ENCODE measurements at regions not wholly inside any gene's neighbourhood (a gene's known extent, or its start where the extent isn't known, plus 50 kb on each side); places are given as distances from the start of the nearest gene placed in this dataset.

- DNase-seq: no peak
Observed at GRCh38 chr15:35663956-35664355, 118.0 kb upstream of the DPH6 start.

- DNase-seq: no peak
Observed at GRCh38 chr15:35665896-35666536, 120.1 kb upstream of the DPH6 start.

GRCh38 chr15:35667908-35668307 is 121.9 kb upstream of the DPH6 start:
- DNase-seq: no peak

GRCh38 chr15:35669021-35669420 is 123.1 kb upstream of the DPH6 start:
- no peak for DNase-seq

GRCh38 chr15:35669432-35670045 is 123.6 kb upstream of the DPH6 start:
- DNase-seq: no peak

- DNase-seq: no peak
Observed at GRCh38 chr15:35671197-35671596, 125.2 kb upstream of the DPH6 start.

- DNase-seq: no peak
Observed at GRCh38 chr15:35671981-35672380, 126.0 kb upstream of the DPH6 start.

GRCh38 chr15:35673093-35673684 is 127.2 kb upstream of the DPH6 start:
- no peak for DNase-seq

- no peak for DNase-seq
Observed at GRCh38 chr15:35674873-35675781, 129.2 kb upstream of the DPH6 start.

GRCh38 chr15:35678774-35679173 is 132.8 kb upstream of the DPH6 start:
- DNase-seq: no peak

GRCh38 chr15:35679186-35679585 is 133.2 kb upstream of the DPH6 start:
- no peak for DNase-seq

GRCh38 chr15:35680951-35681350 is 135.0 kb upstream of the DPH6 start:
- no peak for DNase-seq

GRCh38 chr15:35686347-35686746 is 140.4 kb upstream of the DPH6 start:
- DNase-seq: no peak

GRCh38 chr15:35689266-35689665 is 143.3 kb upstream of the DPH6 start:
- DNase-seq: no peak

- no peak for DNase-seq
Observed at GRCh38 chr15:35690089-35690488, 144.1 kb upstream of the DPH6 start.

- DNase-seq: no peak
Observed at GRCh38 chr15:35690698-35691116, 144.7 kb upstream of the DPH6 start.

- DNase-seq: no peak
Observed at GRCh38 chr15:35691173-35691761, 145.3 kb upstream of the DPH6 start.

GRCh38 chr15:35691891-35692867 is 146.2 kb upstream of the DPH6 start:
- no peak for DNase-seq

- no peak for DNase-seq
Observed at GRCh38 chr15:35693286-35693685, 147.3 kb upstream of the DPH6 start.

- no peak for DNase-seq
Observed at GRCh38 chr15:35693886-35694285, 147.9 kb upstream of the DPH6 start.

GRCh38 chr15:35695003-35695402 is 149.0 kb upstream of the DPH6 start:
- DNase-seq: no peak
